Activated CD4-positive, CD25-positive, alpha-beta regulatory T cell treated with anti-CD3 and anti-CD28 coated beads, Interleukin-2, amount 50 U/mL, for 72 hours (primary cell): ENCODE measurements at regions not wholly inside any gene's neighbourhood (a gene's known extent, or its start where the extent isn't known, plus 50 kb on each side); places are given as distances from the start of the nearest gene placed in this dataset.
"Not testable (repeated sequence)": the region's sequence is repeated elsewhere in the genome, so short reads cannot be mapped to it uniquely, and the experiment has no call there.

ENCODE experiments used
- DNase-seq: peaks from one replicate; pipeline ENCODE4 v3.0.0; 2021

- DNase-seq: no peak
These were observed 152.7 kb upstream of the EEA1 start for GRCh38 chr12:93081810-93082165.

- no peak for DNase-seq
These were observed 156.5 kb upstream of the EEA1 start for GRCh38 chr12:93085383-93086287.

GRCh38 chr12:93086288-93086727 lies 157.2 kb upstream of the EEA1 start:
- DNase-seq: no peak

GRCh38 chr12:93087840-93088610 lies 158.9 kb upstream of the EEA1 start:
- no peak for DNase-seq

GRCh38 chr12:93089805-93090569 lies 160.9 kb upstream of the EEA1 start:
- DNase-seq: no peak

GRCh38 chr12:93090731-93091172 lies 161.7 kb upstream of the EEA1 start:
- no peak for DNase-seq

- no peak for DNase-seq
These were observed 163.0 kb upstream of the EEA1 start for GRCh38 chr12:93091886-93092648.

GRCh38 chr12:93092649-93092945 lies 163.5 kb upstream of the EEA1 start:
- no peak for DNase-seq

GRCh38 chr12:93093243-93093642 lies 164.1 kb upstream of the EEA1 start:
- DNase-seq: no peak

- DNase-seq: not testable (repeated sequence)
These were observed 165.1 kb upstream of the EEA1 start for GRCh38 chr12:93094222-93094621.

GRCh38 chr12:93094988-93095737 lies 166.1 kb upstream of the EEA1 start:
- no peak for DNase-seq

- no peak for DNase-seq
These were observed 168.3 kb upstream of the EEA1 start for GRCh38 chr12:93097417-93097816.

GRCh38 chr12:93098077-93098476 lies 169.0 kb upstream of the EEA1 start:
- DNase-seq: peak; percentile 66

GRCh38 chr12:93099792-93100191 lies 170.7 kb upstream of the EEA1 start:
- no peak for DNase-seq

- DNase-seq: no peak
These were observed 171.5 kb upstream of the EEA1 start for GRCh38 chr12:93100610-93101009.

- DNase-seq: no peak
These were observed 172.3 kb upstream of the EEA1 start for GRCh38 chr12:93101367-93101766.

GRCh38 chr12:93102312-93102711 lies 173.2 kb upstream of the EEA1 start:
- DNase-seq: no peak

GRCh38 chr12:93102744-93103143 lies 173.6 kb upstream of the EEA1 start:
- DNase-seq: no peak

GRCh38 chr12:93103154-93103553 lies 174.1 kb upstream of the EEA1 start:
- no peak for DNase-seq

GRCh38 chr12:93104535-93104934 lies 175.4 kb upstream of the EEA1 start:
- no peak for DNase-seq

- DNase-seq: no peak
These were observed 177.8 kb upstream of the EEA1 start for GRCh38 chr12:93106910-93107309.
